Thyroid gland (tissue), 4 donors: ENCODE measurements at regions not wholly inside any gene's neighbourhood (a gene's known extent, or its start where the extent isn't known, plus 50 kb on each side); places are given as distances from the start of the nearest gene placed in this dataset.
A peak's percentile ranks its signal among the peaks of the same experiment; 100 is the strongest.

Experiments
- DNase-seq, 2 donors: peaks; one replicate each; pipeline ENCODE4 v3.0.0-alpha.2; 2019
- H3K27ac ChIP-seq, 3 donors: fragments of 200-600 bp; sonication (generic); 1 replicate in 2 of 3; 2 replicates in 1 of 3; pipeline ENCODE4 v1.5.1; 2016 to 2019; ENCODE audit warnings: mild to moderate bottlenecking in 1 of 3, moderate library complexity in 1 of 3
- H3K27me3 ChIP-seq: fragments of 200-600 bp; sonication (generic); one replicate; pipeline ENCODE4 v1.5.1; 2019
- H3K36me3 ChIP-seq, 2 donors: fragments of 200-600 bp; sonication (generic); one replicate each; pipeline ENCODE4 v1.5.1; 2016 to 2019
- H3K4me1 ChIP-seq, 2 donors: fragments of 200-600 bp; sonication (generic); one replicate each; pipeline ENCODE4 v1.5.1; 2017 to 2019
- H3K4me3 ChIP-seq, 3 donors: fragments of 200-600 bp; sonication (generic); replicated peaks in 1 of 3; 1 replicate in 2 of 3; 2 replicates in 1 of 3; pipeline ENCODE4 v1.5.1; 2016; ENCODE audit warnings: mild to moderate bottlenecking in 1 of 3
- H3K9me3 ChIP-seq: fragments of 200-600 bp; sonication (generic); one replicate; pipeline ENCODE4 v1.5.1; 2017
- POLR2A ChIP-seq, 2 donors: fragments of 450-650 bp; IDR thresholded peaks; one replicate each; pipeline ENCODE4 v1.6.1; 2017; ENCODE audit warnings: antibody characterized with exemption in 2 of 2, mild to moderate bottlenecking in 2 of 2, moderate library complexity in 1 of 2
- WGBS, 2 donors: methylation state at CpG; one replicate each; pipeline ENCODE4 v1.1.5; 2017; 5-methylcytosine and 5-hydroxymethylcytosine counted together
- intact Hi-C: fragments of 100-400 bp; cut with DNase I; formaldehyde crosslinking; loops from one replicate; pipeline ENCODE4 v1.15.1; 2023
- TF ChIP-seq, protein P1 (sequence below), 6 experiments: fragments of 200-600 bp in 3 of 6; fragments of 450-650 bp in 3 of 6; sonication (generic) in 3 of 6; IDR thresholded peaks; one replicate each; pipeline ENCODE4 v1.5.1; 2016 to 2019; ENCODE audit warnings: antibody characterized with exemption in 6 of 6, mild to moderate bottlenecking in 2 of 6, inconsistent platforms in 1 of 6, moderate library complexity in 1 of 6

DNA sequence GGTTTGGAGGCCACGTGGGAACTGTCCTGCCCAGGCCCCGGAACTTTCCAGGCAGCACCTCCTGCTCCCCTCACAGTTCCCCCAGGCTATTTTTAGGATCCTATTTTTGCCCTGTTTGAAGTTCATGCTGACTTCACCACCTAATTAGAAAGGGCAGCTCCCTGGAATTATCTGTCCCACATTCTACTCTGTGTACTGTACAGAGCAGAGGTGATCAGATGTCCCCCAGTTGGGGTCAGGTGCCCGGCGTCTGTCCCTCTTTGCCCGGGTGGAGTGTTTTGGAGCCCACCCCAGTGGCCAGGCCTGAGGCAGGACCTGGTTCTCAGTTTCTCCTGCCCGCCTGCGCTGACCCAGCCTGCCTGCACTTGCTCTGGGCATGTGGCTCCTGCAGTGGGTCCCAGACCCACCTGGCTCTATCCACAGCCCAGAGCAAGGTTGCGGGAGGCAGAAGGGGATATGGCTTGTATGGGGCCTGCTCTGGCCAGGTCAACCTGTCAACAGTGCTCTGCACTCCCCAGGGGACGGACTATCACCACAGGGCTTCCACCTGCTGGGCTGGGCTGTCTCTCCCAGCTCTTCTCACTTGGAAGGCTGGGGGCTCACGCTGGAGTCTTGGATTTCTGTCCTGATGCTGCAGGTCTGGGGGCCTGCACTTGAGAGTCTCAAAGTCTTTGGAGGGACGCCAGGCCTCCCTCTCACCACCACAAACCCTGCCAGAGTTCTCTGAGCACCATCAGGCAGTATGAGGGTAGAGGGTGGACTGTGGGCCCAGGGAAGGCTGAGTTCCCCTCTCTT, 268.3 kb downstream of the GADD45G start:
- Histone ChIP-seq H3K4me1 (peaks cover 0 to 6% of the 10 kb centered on the region in 2 donors), H3K4me3 (no peak overlapping the region), H3K27ac (no peak overlapping the region), H3K27me3 (no peaks in the 10 kb centered on the region), H3K9me3 (no peaks in the 10 kb centered on the region), H3K36me3 (no peaks in the 10 kb centered on the region)
- no peak for DNase-seq
- TF ChIP-seq, protein P1, sequence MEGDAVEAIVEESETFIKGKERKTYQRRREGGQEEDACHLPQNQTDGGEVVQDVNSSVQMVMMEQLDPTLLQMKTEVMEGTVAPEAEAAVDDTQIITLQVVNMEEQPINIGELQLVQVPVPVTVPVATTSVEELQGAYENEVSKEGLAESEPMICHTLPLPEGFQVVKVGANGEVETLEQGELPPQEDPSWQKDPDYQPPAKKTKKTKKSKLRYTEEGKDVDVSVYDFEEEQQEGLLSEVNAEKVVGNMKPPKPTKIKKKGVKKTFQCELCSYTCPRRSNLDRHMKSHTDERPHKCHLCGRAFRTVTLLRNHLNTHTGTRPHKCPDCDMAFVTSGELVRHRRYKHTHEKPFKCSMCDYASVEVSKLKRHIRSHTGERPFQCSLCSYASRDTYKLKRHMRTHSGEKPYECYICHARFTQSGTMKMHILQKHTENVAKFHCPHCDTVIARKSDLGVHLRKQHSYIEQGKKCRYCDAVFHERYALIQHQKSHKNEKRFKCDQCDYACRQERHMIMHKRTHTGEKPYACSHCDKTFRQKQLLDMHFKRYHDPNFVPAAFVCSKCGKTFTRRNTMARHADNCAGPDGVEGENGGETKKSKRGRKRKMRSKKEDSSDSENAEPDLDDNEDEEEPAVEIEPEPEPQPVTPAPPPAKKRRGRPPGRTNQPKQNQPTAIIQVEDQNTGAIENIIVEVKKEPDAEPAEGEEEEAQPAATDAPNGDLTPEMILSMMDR (IDR thresholded peaks at IDR 0.05): no peak
- no peak for TF ChIP-seq POLR2A (IDR thresholded peaks at IDR 0.05)
- WGBS, 2 donors: 90 to 94% methylated on average over 8 to 11 of the region's 11 CpGs
- intact Hi-C loops: no loop called here

DNA sequence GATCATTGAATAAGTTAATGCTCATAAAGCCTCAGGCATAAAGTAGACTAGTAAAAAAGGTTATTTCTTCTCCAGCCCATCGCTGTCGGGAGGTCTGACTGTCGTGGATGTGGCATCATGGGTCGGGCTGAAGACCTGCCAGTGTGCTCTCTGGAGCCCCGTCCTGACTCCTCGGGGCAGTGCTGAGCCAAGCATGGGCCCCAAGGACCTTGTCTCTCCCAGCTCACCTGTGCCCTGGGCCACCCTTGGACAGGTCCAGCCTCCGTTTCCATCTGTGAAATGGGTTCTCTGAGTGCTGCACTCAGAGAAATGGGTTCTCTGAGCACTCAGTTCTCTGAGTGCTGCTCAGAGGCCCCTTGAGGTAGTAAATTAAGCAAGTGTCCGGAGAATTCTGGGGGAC, 269.0 kb downstream of the GADD45G start:
- 92% methylated on average over 4 to 8 of the region's 8 CpGs for WGBS, 2 donors
- Histone ChIP-seq H3K4me3 (no peak overlapping the region), H3K27ac (no peak overlapping the region), H3K4me1 (peaks cover 0 to 6% of the 10 kb centered on the region in 2 donors), H3K9me3 (no peaks in the 10 kb centered on the region), H3K36me3 (no peaks in the 10 kb centered on the region), H3K27me3 (no peaks in the 10 kb centered on the region)
- intact Hi-C loops: no loop called here
- no peak for TF ChIP-seq POLR2A (IDR thresholded peaks at IDR 0.05)
- TF ChIP-seq, protein P1 (IDR thresholded peaks at IDR 0.05): no peak
- no peak for DNase-seq

DNA sequence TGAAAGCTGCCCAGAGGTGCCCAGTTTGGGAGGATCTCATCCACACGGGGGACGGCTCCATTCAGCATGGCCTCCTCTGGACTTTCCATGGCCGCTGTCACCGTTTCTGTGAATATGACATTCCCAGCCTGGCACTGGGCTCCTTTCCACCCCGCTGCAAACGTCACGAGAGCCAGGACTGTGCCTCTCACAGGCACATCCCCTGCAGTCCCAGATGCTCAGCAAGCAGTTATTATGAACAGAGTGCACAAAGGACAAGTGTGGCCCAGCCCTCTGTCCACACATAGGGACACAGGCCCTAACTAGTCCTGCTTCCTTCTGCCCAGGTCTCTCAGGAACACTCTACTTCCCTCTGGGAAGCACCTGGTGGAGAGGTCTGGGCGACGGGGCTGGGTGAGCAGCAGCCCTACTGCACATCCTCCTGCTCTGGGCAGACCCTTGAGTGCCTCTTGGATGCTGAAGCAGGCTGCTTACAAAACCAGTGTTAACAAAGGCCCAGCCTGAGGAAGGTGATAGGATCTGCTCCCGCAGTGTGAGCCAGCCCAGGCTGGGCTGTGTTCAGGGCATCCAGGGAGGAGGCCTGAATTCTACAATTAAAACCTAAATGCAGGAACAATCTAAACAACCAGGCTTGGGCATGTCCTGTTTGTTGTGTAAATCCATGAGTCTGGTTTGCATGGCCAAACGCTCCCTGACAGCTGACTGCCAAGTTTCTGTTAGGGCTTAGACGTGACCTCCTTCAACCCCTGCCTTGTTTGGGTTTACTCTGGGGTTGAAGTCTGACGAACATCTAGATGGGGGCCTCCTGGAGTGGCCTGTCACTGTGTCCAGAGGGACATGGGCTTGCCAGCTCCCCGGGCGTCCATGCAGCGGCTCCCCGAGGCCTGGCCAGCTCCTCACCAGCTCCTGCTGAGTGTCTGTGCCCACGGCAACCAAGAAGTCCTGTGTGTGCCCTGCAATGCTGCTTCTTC, 269.8 kb downstream of the GADD45G start:
- intact Hi-C loops: no loop called here
- DNase-seq: peak in 1 of 2 donors; percentile 34
- 57 to 70% methylated on average over 14 to 17 of the region's 18 CpGs for WGBS, 2 donors
- TF ChIP-seq, protein P1 (IDR thresholded peaks at IDR 0.05): no peak
- TF ChIP-seq POLR2A (IDR thresholded peaks at IDR 0.05): no peak
- H3K4me1 ChIP-seq: peaks cover 0 to 6% of the 10 kb centered on the region in 2 donors
- no peaks in the 10 kb centered on the region for H3K36me3 ChIP-seq
- no peaks in the 10 kb centered on the region for H3K9me3 ChIP-seq
- no peaks in the 10 kb centered on the region for H3K27me3 ChIP-seq
- H3K27ac ChIP-seq: no peak overlapping the region
- H3K4me3 ChIP-seq: no peak overlapping the region

DNA sequence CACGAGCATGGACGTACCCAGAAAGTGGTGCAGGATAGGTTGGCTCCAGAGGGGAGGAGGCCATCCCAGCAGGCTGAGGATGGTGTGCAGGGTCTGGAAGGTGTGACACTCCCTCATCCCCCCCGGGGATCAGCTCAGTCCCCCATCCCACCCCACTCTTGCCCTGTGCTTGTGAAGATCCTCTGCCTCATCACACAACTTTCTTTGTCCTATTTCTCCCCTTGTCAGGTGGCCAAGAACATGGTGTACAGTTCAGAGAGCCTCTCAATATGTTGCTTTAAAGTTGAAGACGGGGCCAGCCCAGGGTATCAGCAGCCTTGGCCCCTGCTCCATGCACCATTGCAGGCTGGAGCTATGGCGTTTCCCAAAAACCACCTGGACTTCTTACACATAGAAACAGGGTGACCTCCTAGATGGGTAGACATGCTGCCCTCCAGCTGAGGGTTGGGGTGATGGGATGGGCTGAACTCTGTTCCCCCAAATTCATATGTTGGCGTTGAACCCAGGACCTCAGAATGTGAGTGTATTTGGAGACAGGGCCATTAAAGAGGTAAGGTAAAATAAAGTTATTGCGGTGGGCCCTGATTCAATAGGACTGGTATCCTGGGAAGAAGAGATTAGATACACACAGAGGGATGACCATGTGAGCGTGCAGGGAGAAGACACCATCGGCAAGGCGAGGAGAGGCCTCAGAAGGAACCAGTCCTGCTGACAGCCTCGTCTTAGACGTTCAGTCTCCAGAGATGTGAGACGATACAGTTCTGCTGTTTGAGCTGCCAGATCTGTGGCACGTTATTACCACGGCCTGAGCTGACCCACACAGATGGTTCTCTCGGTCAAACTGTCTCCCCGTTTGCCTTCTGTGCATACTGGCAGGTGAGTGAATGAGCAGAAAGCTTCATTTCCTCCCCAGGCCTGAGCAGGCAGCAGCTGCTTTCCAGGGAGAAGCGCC, 272.5 kb downstream of the GADD45G start:
- Histone ChIP-seq H3K27ac (no peak overlapping the region), H3K4me3 (no peak overlapping the region), H3K36me3 (no peaks in the 10 kb centered on the region), H3K4me1 (peaks cover 0 to 6% of the 10 kb centered on the region in 2 donors), H3K27me3 (no peaks in the 10 kb centered on the region), H3K9me3 (no peaks in the 10 kb centered on the region)
- intact Hi-C loops: no loop called here
- TF ChIP-seq, protein P1 (IDR thresholded peaks at IDR 0.05): no peak
- TF ChIP-seq POLR2A (IDR thresholded peaks at IDR 0.05): no peak
- 92 to 93% methylated on average over 18 of the region's 18 CpGs for WGBS, 2 donors
- no peak for DNase-seq
